Colonic mucosa (tissue), 4 donors: ENCODE measurements at regions not wholly inside any gene's neighbourhood (a gene's known extent, or its start where the extent isn't known, plus 50 kb on each side); places are given as distances from the start of the nearest gene placed in this dataset.

Experiments
- DNase-seq: peaks from one replicate; pipeline ENCODE4 v3.0.0-alpha.2; 2020
- H3K27ac ChIP-seq: fragments of 200-600 bp; one replicate; pipeline ENCODE4 v1.8.0; 2021
- H3K27me3 ChIP-seq: fragments of 200-600 bp; one replicate; pipeline ENCODE4 v1.8.0; 2021
- H3K36me3 ChIP-seq: fragments of 200-600 bp; one replicate; pipeline ENCODE4 v1.8.0; 2021
- H3K4me1 ChIP-seq: fragments of 200-600 bp; one replicate; pipeline ENCODE4 v1.8.0; 2021; ENCODE audit warnings: mild to moderate bottlenecking
- H3K4me3 ChIP-seq: fragments of 200-600 bp; one replicate; pipeline ENCODE4 v1.8.0; 2021
- H3K9ac ChIP-seq, 2 donors: one replicate each; pipeline ENCODE4 v1.7.0; 2013; ENCODE audit warnings: control low read depth in 2 of 2, low read depth in 2 of 2, low read length in 2 of 2
- H3K9me3 ChIP-seq: fragments of 200-600 bp; one replicate; pipeline ENCODE4 v1.8.0; 2021
- intact Hi-C: fragments of 100-400 bp; cut with DNase I; formaldehyde crosslinking; loops from one replicate; pipeline ENCODE4 v1.14.1; 2022
- TF ChIP-seq, protein P1 (sequence below): fragments of 200-600 bp; IDR thresholded peaks from one replicate; pipeline ENCODE4 v1.8.0; 2022; ENCODE audit warnings: antibody characterized with exemption, mild to moderate bottlenecking
- donor health status: healthy.
- donor health status: DM: no; HTN: no; CAD: no.
- donor health status: DM: no; HTN: no; CAD: no.

DNA sequence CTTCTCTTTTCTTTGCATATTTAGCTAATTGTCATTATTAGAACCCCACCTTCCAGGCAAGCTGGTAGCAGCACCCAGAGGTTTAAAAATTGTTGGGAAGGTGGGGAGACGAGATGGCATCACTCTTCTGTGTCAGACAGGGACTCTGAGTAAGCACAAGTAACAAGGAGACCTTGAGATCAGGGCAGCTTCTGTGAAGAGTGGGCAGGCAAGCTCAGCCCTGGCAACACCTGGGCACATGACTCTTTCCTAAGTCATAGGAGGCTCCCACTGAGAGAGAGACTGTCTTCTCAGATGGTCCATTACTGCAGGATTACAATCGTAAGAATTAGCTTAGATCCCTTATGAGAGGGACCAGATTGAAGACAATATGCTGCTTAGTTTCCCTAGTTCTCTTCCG lies 183.5 kb downstream of the BRINP2 start:
- no peak overlapping the region for H3K27ac ChIP-seq
- H3K4me1 ChIP-seq = no peaks in the 10 kb centered on the region
- H3K9me3 ChIP-seq = no peaks in the 10 kb centered on the region
- DNase-seq = no peak
- TF ChIP-seq, protein P1, sequence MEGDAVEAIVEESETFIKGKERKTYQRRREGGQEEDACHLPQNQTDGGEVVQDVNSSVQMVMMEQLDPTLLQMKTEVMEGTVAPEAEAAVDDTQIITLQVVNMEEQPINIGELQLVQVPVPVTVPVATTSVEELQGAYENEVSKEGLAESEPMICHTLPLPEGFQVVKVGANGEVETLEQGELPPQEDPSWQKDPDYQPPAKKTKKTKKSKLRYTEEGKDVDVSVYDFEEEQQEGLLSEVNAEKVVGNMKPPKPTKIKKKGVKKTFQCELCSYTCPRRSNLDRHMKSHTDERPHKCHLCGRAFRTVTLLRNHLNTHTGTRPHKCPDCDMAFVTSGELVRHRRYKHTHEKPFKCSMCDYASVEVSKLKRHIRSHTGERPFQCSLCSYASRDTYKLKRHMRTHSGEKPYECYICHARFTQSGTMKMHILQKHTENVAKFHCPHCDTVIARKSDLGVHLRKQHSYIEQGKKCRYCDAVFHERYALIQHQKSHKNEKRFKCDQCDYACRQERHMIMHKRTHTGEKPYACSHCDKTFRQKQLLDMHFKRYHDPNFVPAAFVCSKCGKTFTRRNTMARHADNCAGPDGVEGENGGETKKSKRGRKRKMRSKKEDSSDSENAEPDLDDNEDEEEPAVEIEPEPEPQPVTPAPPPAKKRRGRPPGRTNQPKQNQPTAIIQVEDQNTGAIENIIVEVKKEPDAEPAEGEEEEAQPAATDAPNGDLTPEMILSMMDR = no peak
- intact Hi-C loops = no loop called here
- H3K27me3 ChIP-seq = no peaks in the 10 kb centered on the region
- no peak overlapping the region for H3K4me3 ChIP-seq
- no peak overlapping the region for H3K9ac ChIP-seq
- no peaks in the 10 kb centered on the region for H3K36me3 ChIP-seq

GRCh38 chr1:177351361-177352108 lies 180.8 kb downstream of the BRINP2 start:
- H3K9ac ChIP-seq = peak overlapping the region in 1 of 2 donors; percentile 19
- TF ChIP-seq, protein P1 = no peak
- peak; percentile 33 for DNase-seq
- no peaks in the 10 kb centered on the region for H3K27me3 ChIP-seq
- H3K36me3 ChIP-seq = no peaks in the 10 kb centered on the region
- no peaks in the 10 kb centered on the region for H3K4me1 ChIP-seq
- H3K4me3 ChIP-seq = no peak overlapping the region
- intact Hi-C loops = no loop called here
- H3K9me3 ChIP-seq = no peaks in the 10 kb centered on the region
- H3K27ac ChIP-seq = no peak overlapping the region

DNA sequence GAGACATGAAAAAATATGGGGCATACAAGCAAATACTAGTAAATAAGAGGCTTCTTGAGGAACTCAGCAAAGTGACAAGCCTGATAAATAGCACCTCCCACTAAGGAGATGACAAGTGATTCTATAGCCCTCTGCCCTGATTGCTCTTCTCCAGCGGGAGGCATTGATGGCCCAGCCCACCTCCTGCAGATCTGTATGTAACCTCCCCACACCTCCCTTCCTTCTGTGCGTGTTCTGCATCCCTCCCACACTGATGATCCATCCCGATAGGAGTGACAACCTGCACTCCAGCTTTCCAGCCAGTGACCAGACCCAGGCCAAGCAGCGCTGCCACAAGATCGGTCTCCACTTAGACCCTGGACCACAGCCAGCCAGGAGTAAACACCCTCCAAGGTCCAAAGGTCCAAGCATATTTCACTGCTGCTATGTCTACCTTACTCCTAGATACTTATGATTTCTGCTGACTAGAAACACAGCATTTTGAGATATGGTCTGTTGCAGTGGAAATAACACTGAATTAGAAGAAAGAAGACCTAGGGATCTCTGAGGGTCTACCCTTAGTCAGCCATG lies 176.1 kb downstream of the BRINP2 start:
- H3K4me3 ChIP-seq = no peak overlapping the region
- H3K27me3 ChIP-seq = no peaks in the 10 kb centered on the region
- intact Hi-C loops = no loop called here
- H3K9ac ChIP-seq = no peak overlapping the region
- TF ChIP-seq, protein P1 = no peak
- H3K4me1 ChIP-seq = no peaks in the 10 kb centered on the region
- no peak overlapping the region for H3K27ac ChIP-seq
- H3K9me3 ChIP-seq = no peaks in the 10 kb centered on the region
- no peaks in the 10 kb centered on the region for H3K36me3 ChIP-seq
- peak; percentile 81 for DNase-seq

- no peak overlapping the region for H3K27ac ChIP-seq
- intact Hi-C loops = no loop called here
Observed at GRCh38 chr1:177343445-177343844, 172.7 kb downstream of the BRINP2 start.

DNA sequence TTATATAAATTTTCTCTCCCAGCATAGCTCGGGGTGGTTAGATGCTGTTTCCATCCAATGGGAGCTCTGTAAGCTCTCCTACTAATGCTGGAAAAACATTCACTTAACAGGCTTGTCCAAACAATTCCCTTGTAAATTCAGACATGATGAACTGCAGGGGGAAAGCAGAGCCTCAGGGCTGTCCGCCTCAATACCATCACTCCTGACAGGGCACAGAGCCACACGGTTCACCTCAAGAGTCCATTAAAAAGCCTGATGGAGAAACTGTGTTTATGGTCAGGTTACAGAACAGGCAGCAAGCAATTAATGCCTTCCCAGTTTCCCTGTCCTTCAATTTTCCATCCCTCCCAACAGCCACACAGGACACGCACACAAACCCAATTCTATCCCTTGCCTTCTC lies 171.0 kb downstream of the BRINP2 start:
- no peaks in the 10 kb centered on the region for H3K4me1 ChIP-seq
- intact Hi-C loops = no loop called here
- no peaks in the 10 kb centered on the region for H3K27me3 ChIP-seq
- H3K9me3 ChIP-seq = no peaks in the 10 kb centered on the region
- H3K9ac ChIP-seq = no peak overlapping the region
- H3K36me3 ChIP-seq = no peaks in the 10 kb centered on the region
- no peak for DNase-seq
- TF ChIP-seq, protein P1 = no peak
- H3K4me3 ChIP-seq = no peak overlapping the region
- no peak overlapping the region for H3K27ac ChIP-seq

More at GRCh38 chr1:177343445-177343844, 172.7 kb downstream of the BRINP2 start:
- Histone ChIP-seq H3K9me3 (no peaks in the 10 kb centered on the region), H3K27me3 (no peaks in the 10 kb centered on the region), H3K36me3 (no peaks in the 10 kb centered on the region), H3K4me1 (no peaks in the 10 kb centered on the region), H3K4me3 (no peak overlapping the region), H3K9ac (no peak overlapping the region)
- TF ChIP-seq, protein P1 = no peak
- DNase-seq = no peak
